ENCODE measurements at regions not wholly inside any gene's neighbourhood (a gene's known extent, or its start where the extent isn't known, plus 50 kb on each side); places are given as distances from the start of the nearest gene placed in this dataset.

GRCh38 chr2:41937464-41937906 lies 110.3 kb upstream of the PKDCC start:
- Histone ChIP-seq H3K4me3 (replicated peaks in 1 of 3; ENCODE audit: low read depth in 2 of 3, low read length in 3 of 3) (no peak overlapping the region), H3K4me2 (replicated peaks; ENCODE audit: extremely low read depth, low read length, poor library complexity, severe bottlenecking) (no peak overlapping the region), H3K79me2 (ENCODE audit: insufficient read depth, low read length) (no peaks in the 10 kb centered on the region), H2AFZ (ENCODE audit: insufficient read depth, low read depth, low read length, poor library complexity, severe bottlenecking) (no peak overlapping the region), H3K9me3 (replicated peaks in 1 of 2; ENCODE audit: control insufficient read depth in 1 of 2, insufficient read depth in 1 of 2, low read length in 2 of 2) (no peaks in the 10 kb centered on the region), H3K36me3 (replicated peaks in 1 of 2; ENCODE audit: control insufficient read depth in 1 of 2, insufficient read depth in 2 of 2, low read length in 2 of 2) (no peaks in the 10 kb centered on the region), H3K27me3 (ENCODE audit: control insufficient read depth in 2 of 2, insufficient read depth in 2 of 2, low read length in 2 of 2) (no peaks in the 10 kb centered on the region), H3K4me1 (ENCODE audit: control insufficient read depth in 1 of 2, insufficient read depth in 2 of 2, low read length in 2 of 2) (no peaks in the 10 kb centered on the region), H3K9ac (ENCODE audit: insufficient read depth, low read length, poor library complexity, severe bottlenecking) (no peak overlapping the region), H4K20me1 (ENCODE audit: insufficient read depth, low read length) (no peaks in the 10 kb centered on the region), H3K27ac (ENCODE audit: low read depth in 1 of 2, low read length in 2 of 2) (no peak overlapping the region)
- no peak for TF ChIP-seq CTCF (IDR thresholded peaks at IDR 0.05)
- peaks cover 0 to 2% (median 0%) of the 10 kb centered on the region in 7 donors for H3K9me3 Mint-ChIP-seq
- intact Hi-C loops (cut with micrococcal nuclease): no loop called here
- WGBS (ENCODE audit: insufficient coverage): 84% methylated on average over 3 of the region's 5 CpGs
- H3K4me1 Mint-ChIP-seq: peaks cover 3% of the 10 kb centered on the region
- H3K36me3 Mint-ChIP-seq: no peaks in the 10 kb centered on the region
- H3K27ac Mint-ChIP-seq: no peak overlapping the region
- DNase-seq: no peak
- peaks cover 2% of the 10 kb centered on the region in 3 donors for H3K27me3 Mint-ChIP-seq (ENCODE audit: low read depth in 3 of 3)
- H3K4me3 Mint-ChIP-seq: no peak overlapping the region

GRCh38 chr2:41937921-41938708 lies 109.7 kb upstream of the PKDCC start:
- peaks cover 2 to 3% (median 2%) of the 10 kb centered on the region in 3 donors for H3K27me3 Mint-ChIP-seq (ENCODE audit: low read depth in 3 of 3)
- H3K36me3 ChIP-seq (replicated peaks in 1 of 2; ENCODE audit: control insufficient read depth in 1 of 2, insufficient read depth in 2 of 2, low read length in 2 of 2): no peaks in the 10 kb centered on the region
- H3K27me3 ChIP-seq (ENCODE audit: control insufficient read depth in 2 of 2, insufficient read depth in 2 of 2, low read length in 2 of 2): no peaks in the 10 kb centered on the region
- no peaks in the 10 kb centered on the region for H3K79me2 ChIP-seq (ENCODE audit: insufficient read depth, low read length)
- H3K4me2 ChIP-seq (replicated peaks; ENCODE audit: extremely low read depth, low read length, poor library complexity, severe bottlenecking): no peak overlapping the region
- no peak overlapping the region for H3K4me3 ChIP-seq (replicated peaks in 1 of 3; ENCODE audit: low read depth in 2 of 3, low read length in 3 of 3)
- no peaks in the 10 kb centered on the region for H3K9me3 ChIP-seq (replicated peaks in 1 of 2; ENCODE audit: control insufficient read depth in 1 of 2, insufficient read depth in 1 of 2, low read length in 2 of 2)
- H3K9me3 Mint-ChIP-seq: peaks cover 0 to 2% (median 0%) of the 10 kb centered on the region in 7 donors
- no peaks in the 10 kb centered on the region for H4K20me1 ChIP-seq (ENCODE audit: insufficient read depth, low read length)
- WGBS (ENCODE audit: insufficient coverage): 75% methylated on average over 8 of the region's 9 CpGs
- no peak for TF ChIP-seq CTCF (IDR thresholded peaks at IDR 0.05)
- no peak overlapping the region for H3K27ac Mint-ChIP-seq
- intact Hi-C loops (cut with micrococcal nuclease): no loop called here
- no peak overlapping the region for H2AFZ ChIP-seq (ENCODE audit: insufficient read depth, low read depth, low read length, poor library complexity, severe bottlenecking)
- no peak overlapping the region for H3K27ac ChIP-seq (ENCODE audit: low read depth in 1 of 2, low read length in 2 of 2)
- H3K36me3 Mint-ChIP-seq: no peaks in the 10 kb centered on the region
- H3K9ac ChIP-seq (ENCODE audit: insufficient read depth, low read length, poor library complexity, severe bottlenecking): no peak overlapping the region
- DNase-seq: no peak
- H3K4me1 Mint-ChIP-seq: peaks cover 3% of the 10 kb centered on the region
- no peak overlapping the region for H3K4me3 Mint-ChIP-seq
- no peaks in the 10 kb centered on the region for H3K4me1 ChIP-seq (ENCODE audit: control insufficient read depth in 1 of 2, insufficient read depth in 2 of 2, low read length in 2 of 2)
